Astrocyte (in vitro differentiated cells and primary cell): ENCODE measurements at regions not wholly inside any gene's neighbourhood (a gene's known extent, or its start where the extent isn't known, plus 50 kb on each side); places are given as distances from the start of the nearest gene placed in this dataset.

Experiments
- EZH2 ChIP-seq: IDR thresholded peaks from 2 replicates; pipeline ENCODE4 v1.6.1; 2012; ENCODE audit warnings: mild to moderate bottlenecking, low read length, inconsistent platforms; ENCODE audit not compliant: insufficient read depth
- TF ChIP-seq, protein P1 (sequence below): IDR thresholded peaks from 2 replicates; pipeline ENCODE4 v1.5.1; 2011; ENCODE audit warnings: low read depth, mild to moderate bottlenecking, inconsistent platforms, low read length, moderate library complexity; ENCODE audit not compliant: insufficient read depth

GRCh38 chr20:3353646-3354045 is 53.8 kb downstream of the DNAAF9 start:
- TF ChIP-seq, protein P1, sequence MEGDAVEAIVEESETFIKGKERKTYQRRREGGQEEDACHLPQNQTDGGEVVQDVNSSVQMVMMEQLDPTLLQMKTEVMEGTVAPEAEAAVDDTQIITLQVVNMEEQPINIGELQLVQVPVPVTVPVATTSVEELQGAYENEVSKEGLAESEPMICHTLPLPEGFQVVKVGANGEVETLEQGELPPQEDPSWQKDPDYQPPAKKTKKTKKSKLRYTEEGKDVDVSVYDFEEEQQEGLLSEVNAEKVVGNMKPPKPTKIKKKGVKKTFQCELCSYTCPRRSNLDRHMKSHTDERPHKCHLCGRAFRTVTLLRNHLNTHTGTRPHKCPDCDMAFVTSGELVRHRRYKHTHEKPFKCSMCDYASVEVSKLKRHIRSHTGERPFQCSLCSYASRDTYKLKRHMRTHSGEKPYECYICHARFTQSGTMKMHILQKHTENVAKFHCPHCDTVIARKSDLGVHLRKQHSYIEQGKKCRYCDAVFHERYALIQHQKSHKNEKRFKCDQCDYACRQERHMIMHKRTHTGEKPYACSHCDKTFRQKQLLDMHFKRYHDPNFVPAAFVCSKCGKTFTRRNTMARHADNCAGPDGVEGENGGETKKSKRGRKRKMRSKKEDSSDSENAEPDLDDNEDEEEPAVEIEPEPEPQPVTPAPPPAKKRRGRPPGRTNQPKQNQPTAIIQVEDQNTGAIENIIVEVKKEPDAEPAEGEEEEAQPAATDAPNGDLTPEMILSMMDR, result no peak
- TF ChIP-seq EZH2, result no peak
